ENCODE measurements at regions not wholly inside any gene's neighbourhood (a gene's known extent, or its start where the extent isn't known, plus 50 kb on each side); places are given as distances from the start of the nearest gene placed in this dataset.

GRCh38 chr4:149029056-149029651 is 586.9 kb upstream of the NR3C2 start:
- no peak for DNase-seq (ENCODE audit: extremely low spot score in 2 of 2)
- intact Hi-C loops (cut with DNase I) = no loop called here
- Histone ChIP-seq H3K4me1 (no peaks in the 10 kb centered on the region), H3K9me3 (no peaks in the 10 kb centered on the region), H3K27me3 (no peaks in the 10 kb centered on the region), H3K36me3 (no peaks in the 10 kb centered on the region), H3K4me3 (no peak overlapping the region), H3K27ac (no peak overlapping the region)
- TF ChIP-seq, protein P1, sequence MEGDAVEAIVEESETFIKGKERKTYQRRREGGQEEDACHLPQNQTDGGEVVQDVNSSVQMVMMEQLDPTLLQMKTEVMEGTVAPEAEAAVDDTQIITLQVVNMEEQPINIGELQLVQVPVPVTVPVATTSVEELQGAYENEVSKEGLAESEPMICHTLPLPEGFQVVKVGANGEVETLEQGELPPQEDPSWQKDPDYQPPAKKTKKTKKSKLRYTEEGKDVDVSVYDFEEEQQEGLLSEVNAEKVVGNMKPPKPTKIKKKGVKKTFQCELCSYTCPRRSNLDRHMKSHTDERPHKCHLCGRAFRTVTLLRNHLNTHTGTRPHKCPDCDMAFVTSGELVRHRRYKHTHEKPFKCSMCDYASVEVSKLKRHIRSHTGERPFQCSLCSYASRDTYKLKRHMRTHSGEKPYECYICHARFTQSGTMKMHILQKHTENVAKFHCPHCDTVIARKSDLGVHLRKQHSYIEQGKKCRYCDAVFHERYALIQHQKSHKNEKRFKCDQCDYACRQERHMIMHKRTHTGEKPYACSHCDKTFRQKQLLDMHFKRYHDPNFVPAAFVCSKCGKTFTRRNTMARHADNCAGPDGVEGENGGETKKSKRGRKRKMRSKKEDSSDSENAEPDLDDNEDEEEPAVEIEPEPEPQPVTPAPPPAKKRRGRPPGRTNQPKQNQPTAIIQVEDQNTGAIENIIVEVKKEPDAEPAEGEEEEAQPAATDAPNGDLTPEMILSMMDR (IDR thresholded peaks at IDR 0.05) = no peak
- TF ChIP-seq POLR2A (IDR thresholded peaks at IDR 0.05) = no peak
- no peak for TF ChIP-seq POLR2AphosphoS5 (IDR thresholded peaks at IDR 0.05; ENCODE audit: insufficient read depth in 1 of 2, low read depth in 1 of 2)

DNA sequence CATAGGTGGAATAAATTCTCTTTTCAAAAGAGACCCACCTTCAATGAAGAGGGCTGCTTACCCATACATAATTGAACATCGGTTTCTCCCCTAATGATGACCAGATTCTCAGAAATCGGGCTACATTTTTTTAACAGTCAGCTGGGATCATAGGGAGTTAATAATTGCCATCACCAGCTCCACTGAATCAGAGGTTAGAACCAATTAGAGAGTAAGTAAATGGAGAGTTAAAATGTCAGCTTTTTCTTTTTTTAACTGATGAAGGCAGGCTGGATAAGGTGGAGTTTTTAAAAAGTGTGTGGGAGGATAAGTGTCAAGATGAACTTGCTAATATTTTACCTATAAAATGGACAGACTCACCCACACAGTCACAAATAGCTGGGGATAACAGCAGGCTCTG is 584.5 kb upstream of the NR3C2 start:
- Histone ChIP-seq H3K27me3 (no peaks in the 10 kb centered on the region), H3K36me3 (no peaks in the 10 kb centered on the region), H3K9me3 (no peaks in the 10 kb centered on the region), H3K4me1 (no peaks in the 10 kb centered on the region), H3K27ac (no peak overlapping the region), H3K4me3 (no peak overlapping the region)
- intact Hi-C loops (cut with DNase I) = no loop called here
- DNase-seq (ENCODE audit: extremely low spot score in 2 of 2) = no peak
- TF ChIP-seq, protein P1 (IDR thresholded peaks at IDR 0.05) = no peak
- TF ChIP-seq POLR2A (IDR thresholded peaks at IDR 0.05) (no peak), POLR2AphosphoS5 (IDR thresholded peaks at IDR 0.05; ENCODE audit: insufficient read depth in 1 of 2, low read depth in 1 of 2) (no peak)

DNA sequence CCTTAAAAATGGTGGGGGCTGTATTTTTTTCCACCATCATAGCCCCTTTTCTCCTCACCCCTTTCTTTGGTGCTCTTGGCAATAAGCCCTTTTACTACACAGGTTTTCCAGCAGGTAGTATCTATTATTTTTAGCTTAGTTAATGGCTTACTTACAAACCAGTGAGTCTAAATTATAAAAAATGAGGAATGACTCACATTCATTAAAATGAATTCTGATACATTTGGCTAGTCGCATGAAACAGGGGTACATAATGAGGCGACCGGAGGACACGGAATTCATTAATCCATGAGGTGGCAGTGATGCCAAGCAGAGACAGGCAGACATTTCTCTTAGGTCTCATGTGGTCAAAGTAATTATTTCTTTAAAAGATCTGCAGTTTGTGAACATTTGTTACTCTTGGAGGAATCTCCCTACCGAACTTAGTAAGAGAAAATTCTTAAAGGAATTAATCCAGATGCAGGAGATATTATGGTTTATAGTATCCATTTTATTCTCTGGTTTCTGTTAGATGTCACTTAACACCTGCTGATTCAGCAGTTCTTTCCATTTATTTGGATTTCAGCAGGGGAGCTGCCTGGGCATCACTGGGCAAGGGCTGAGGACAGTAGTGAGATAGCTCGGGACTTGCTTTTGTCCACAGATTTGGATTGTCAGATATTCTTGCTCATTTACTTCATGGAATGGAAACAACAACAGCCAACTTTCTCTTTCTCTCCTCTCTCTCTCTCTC is 575.0 kb upstream of the NR3C2 start:
- DNase-seq (ENCODE audit: extremely low spot score in 2 of 2) = no peak
- no peak overlapping the region for H3K4me3 ChIP-seq
- H3K36me3 ChIP-seq = no peaks in the 10 kb centered on the region
- intact Hi-C loops (cut with DNase I) = no loop called here
- H3K4me1 ChIP-seq = no peaks in the 10 kb centered on the region
- no peaks in the 10 kb centered on the region for H3K27me3 ChIP-seq
- TF ChIP-seq POLR2AphosphoS5 (IDR thresholded peaks at IDR 0.05; ENCODE audit: insufficient read depth in 1 of 2, low read depth in 1 of 2) = no peak
- no peak for TF ChIP-seq POLR2A (IDR thresholded peaks at IDR 0.05)
- TF ChIP-seq, protein P1 (IDR thresholded peaks at IDR 0.05) = no peak
- H3K9me3 ChIP-seq = no peaks in the 10 kb centered on the region
- H3K27ac ChIP-seq = no peak overlapping the region

- TF ChIP-seq POLR2AphosphoS5 (IDR thresholded peaks at IDR 0.05; ENCODE audit: insufficient read depth in 1 of 2, low read depth in 1 of 2) (no peak), POLR2A (IDR thresholded peaks at IDR 0.05) (no peak)
- TF ChIP-seq, protein P1 (IDR thresholded peaks at IDR 0.05) = no peak
- Histone ChIP-seq H3K4me3 (no peak overlapping the region), H3K4me1 (no peaks in the 10 kb centered on the region), H3K27ac (no peak overlapping the region), H3K36me3 (no peaks in the 10 kb centered on the region), H3K27me3 (no peaks in the 10 kb centered on the region), H3K9me3 (no peaks in the 10 kb centered on the region)
- intact Hi-C loops (cut with DNase I) = no loop called here
- no peak for DNase-seq (ENCODE audit: extremely low spot score in 2 of 2)
Observed at GRCh38 chr4:149009223-149009622, 567.0 kb upstream of the NR3C2 start.

DNA sequence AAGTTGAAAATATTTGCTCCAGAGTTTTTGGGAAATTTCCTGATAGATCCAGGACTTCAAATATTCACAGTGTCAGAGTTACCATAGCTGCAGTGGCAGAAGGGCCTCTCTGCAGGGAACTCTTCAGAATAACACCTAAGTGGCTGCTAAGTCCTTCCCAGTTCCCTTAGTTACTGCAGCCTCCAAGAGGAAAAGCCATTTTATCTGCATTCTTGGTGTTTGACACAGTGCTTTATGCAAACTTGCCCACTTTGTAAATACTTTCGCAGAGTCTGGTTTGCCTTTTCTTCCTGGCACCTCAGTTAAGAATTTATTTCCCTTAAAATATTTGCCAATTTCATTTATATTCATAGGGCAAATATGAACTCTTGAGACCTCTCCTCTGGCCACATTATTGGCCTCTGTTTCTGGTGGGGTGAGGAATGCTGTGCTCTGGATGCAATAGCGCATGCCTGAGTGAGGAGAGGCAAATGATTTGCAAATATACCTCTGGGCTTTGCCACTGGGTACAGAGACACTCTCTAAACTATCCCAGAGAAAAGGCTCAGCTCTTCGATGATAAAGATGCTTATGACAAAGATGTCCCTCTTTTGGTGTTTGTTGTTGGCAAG is 566.3 kb upstream of the NR3C2 start:
- H3K27me3 ChIP-seq = no peaks in the 10 kb centered on the region
- H3K36me3 ChIP-seq = no peaks in the 10 kb centered on the region
- DNase-seq (ENCODE audit: extremely low spot score in 2 of 2) = no peak
- TF ChIP-seq POLR2A (IDR thresholded peaks at IDR 0.05) = no peak
- TF ChIP-seq, protein P1 (IDR thresholded peaks at IDR 0.05) = no peak
- TF ChIP-seq POLR2AphosphoS5 (IDR thresholded peaks at IDR 0.05; ENCODE audit: insufficient read depth in 1 of 2, low read depth in 1 of 2) = no peak
- H3K4me3 ChIP-seq = no peak overlapping the region
- no peak overlapping the region for H3K27ac ChIP-seq
- no peaks in the 10 kb centered on the region for H3K9me3 ChIP-seq
- no peaks in the 10 kb centered on the region for H3K4me1 ChIP-seq
- intact Hi-C loops (cut with DNase I) = no loop called here

Measured in vagina (tissue), 2 donors.